HEK293T (cell line): ENCODE measurements at regions not wholly inside any gene's neighbourhood (a gene's known extent, or its start where the extent isn't known, plus 50 kb on each side); places are given as distances from the start of the nearest gene placed in this dataset.

ENCODE experiments used
- CTCF ChIA-PET: fragments of 350-600 bp; formaldehyde crosslinking; extraction: SDS; loops from one replicate; lab custom pipeline; 2021; ENCODE audit warnings: antibody characterized with exemption, inconsistent platforms; lab: Yijun Ruan, JAX
- POLR2A ChIA-PET: fragments of 350-600 bp; formaldehyde crosslinking; extraction: SDS; loops from one replicate; lab custom pipeline; 2020; ENCODE audit warnings: antibody characterized with exemption, inconsistent platforms; lab: Yijun Ruan, JAX
- DNase-seq: peaks from one replicate; pipeline ENCODE4 v3.0.0; 2012; ENCODE audit warnings: mixed read lengths; ENCODE audit errors: extremely low spot score
- ARNT ChIP-seq: fragments of 450-650 bp; IDR thresholded peaks from 2 replicates; pipeline ENCODE4 v1.6.1; 2017; ENCODE audit warnings: mild to moderate bottlenecking
- BHLHE40 ChIP-seq: fragments of 450-650 bp; IDR thresholded peaks from 2 replicates; pipeline ENCODE4 v1.6.1; 2016; ENCODE audit warnings: mild to moderate bottlenecking, moderate library complexity, borderline replicate concordance
- CTBP1 ChIP-seq: fragments of 450-650 bp; IDR thresholded peaks from 2 replicates; pipeline ENCODE4 v1.6.1; 2016; ENCODE audit warnings: borderline replicate concordance
- ELF4 ChIP-seq: fragments of 450-650 bp; IDR thresholded peaks from 2 replicates; pipeline ENCODE4 v1.6.1; 2017; ENCODE audit warnings: antibody characterized with exemption
- FOXA1 ChIP-seq: fragments of 450-650 bp; IDR thresholded peaks from 2 replicates; pipeline ENCODE4 v1.6.1; 2016; ENCODE audit warnings: mild to moderate bottlenecking
- FOXK2 ChIP-seq: fragments of 450-650 bp; IDR thresholded peaks from 2 replicates; pipeline ENCODE4 v1.6.1; 2016; ENCODE audit warnings: mild to moderate bottlenecking
- FOXM1 ChIP-seq: fragments of 450-650 bp; IDR thresholded peaks from 2 replicates; pipeline ENCODE4 v1.6.1; 2017; ENCODE audit warnings: mild to moderate bottlenecking, borderline replicate concordance
- HDGF ChIP-seq: fragments of 450-650 bp; IDR thresholded peaks from 2 replicates; pipeline ENCODE4 v1.6.1; 2017; ENCODE audit warnings: antibody characterized with exemption, borderline replicate concordance
- L3MBTL2 ChIP-seq: fragments of 450-650 bp; conservative IDR thresholded peaks from 2 replicates; pipeline ENCODE4 v1.6.1; 2016; ENCODE audit warnings: mild to moderate bottlenecking
- LEF1 ChIP-seq: fragments of 450-650 bp; IDR thresholded peaks from 2 replicates; pipeline ENCODE4 v1.6.1; 2017; ENCODE audit warnings: mild to moderate bottlenecking, borderline replicate concordance
- NFRKB ChIP-seq: fragments of 450-650 bp; IDR thresholded peaks from 2 replicates; pipeline ENCODE4 v1.6.1; 2016; ENCODE audit warnings: mild to moderate bottlenecking, moderate library complexity
- PKNOX1 ChIP-seq: fragments of 450-650 bp; IDR thresholded peaks from 2 replicates; pipeline ENCODE4 v1.6.1; 2016
- SP1 ChIP-seq: fragments of 450-650 bp; IDR thresholded peaks from 2 replicates; pipeline ENCODE4 v1.6.1; 2017
- SUZ12 ChIP-seq: fragments of 450-650 bp; IDR thresholded peaks from 2 replicates; pipeline ENCODE4 v1.6.1; 2016; ENCODE audit warnings: mild to moderate bottlenecking
- TARDBP ChIP-seq: fragments of 450-650 bp; IDR thresholded peaks from 2 replicates; pipeline ENCODE4 v1.6.1; 2016
- ZNF384 ChIP-seq: fragments of 450-650 bp; IDR thresholded peaks from 2 replicates; pipeline ENCODE4 v1.6.1; 2016

GRCh38 chr18:33517950-33518349 lies 60.1 kb upstream of the ASXL3 start:
- no peak for DNase-seq
- TF ChIP-seq PKNOX1 = no peak
- no peak for TF ChIP-seq TARDBP
- no peak for TF ChIP-seq LEF1
- TF ChIP-seq L3MBTL2 = no peak
- TF ChIP-seq SUZ12 = no peak
- no peak for TF ChIP-seq FOXA1
- TF ChIP-seq ELF4 = no peak
- TF ChIP-seq FOXK2 = no peak
- no peak for TF ChIP-seq SP1
- TF ChIP-seq BHLHE40 = no peak
- POLR2A ChIA-PET = no interaction called here
- CTCF ChIA-PET = no interaction called here

GRCh38 chr18:33513027-33513426 lies 65.0 kb upstream of the ASXL3 start:
- no peak for DNase-seq
- POLR2A ChIA-PET = no interaction called here
- CTCF ChIA-PET = no interaction called here
- TF ChIP-seq FOXK2 = no peak
- TF ChIP-seq HDGF = no peak
- no peak for TF ChIP-seq ARNT
- no peak for TF ChIP-seq FOXA1
- no peak for TF ChIP-seq PKNOX1
- TF ChIP-seq BHLHE40 = no peak
- no peak for TF ChIP-seq ZNF384

GRCh38 chr18:33507019-33507418 lies 66.5 kb upstream of the CCDC178 start:
- ChIA-PET POLR2A (no interaction called here), CTCF (interaction anchor here (0.9 kb wide), 1 partner anchor 305 kb away, joined by 3 read pairs; no protein-coding TSS in a partner anchor)
- no peak for DNase-seq
- TF ChIP-seq L3MBTL2 (no peak), FOXA1 (no peak), FOXM1 (no peak), SUZ12 (no peak), NFRKB (no peak), PKNOX1 (no peak), FOXK2 (no peak), BHLHE40 (no peak), LEF1 (no peak), TARDBP (no peak), ELF4 (no peak), ZNF384 (no peak), HDGF (no peak), SP1 (no peak), CTBP1 (no peak)

GRCh38 chr18:33505798-33506197 lies 65.3 kb upstream of the CCDC178 start:
- no peak for DNase-seq
- CTCF ChIA-PET = no interaction called here
- no peak for TF ChIP-seq TARDBP
- no peak for TF ChIP-seq FOXK2
- no peak for TF ChIP-seq ZNF384
- no peak for TF ChIP-seq ARNT
- no peak for TF ChIP-seq BHLHE40
- no peak for TF ChIP-seq LEF1
- no peak for TF ChIP-seq SP1
- TF ChIP-seq L3MBTL2 = no peak
- no peak for TF ChIP-seq NFRKB
- TF ChIP-seq PKNOX1 = no peak
- no peak for TF ChIP-seq FOXM1
- TF ChIP-seq CTBP1 = no peak
- no peak for TF ChIP-seq ELF4
- POLR2A ChIA-PET = no interaction called here

- TF ChIP-seq FOXM1 = no peak
- TF ChIP-seq ARNT = no peak
- TF ChIP-seq ZNF384 = no peak
- no peak for TF ChIP-seq SP1
- TF ChIP-seq CTBP1 = no peak
- TF ChIP-seq TARDBP = no peak
- no peak for TF ChIP-seq FOXA1
- TF ChIP-seq SUZ12 = no peak
- no peak for TF ChIP-seq HDGF
- no peak for TF ChIP-seq ELF4
- no peak for TF ChIP-seq PKNOX1
- TF ChIP-seq FOXK2 = no peak
- no peak for TF ChIP-seq LEF1
- no peak for TF ChIP-seq BHLHE40
- TF ChIP-seq L3MBTL2 = no peak
- no peak for TF ChIP-seq NFRKB
- POLR2A ChIA-PET = no interaction called here
- CTCF ChIA-PET = no interaction called here
- no peak for DNase-seq
These were observed 64.8 kb upstream of the CCDC178 start for GRCh38 chr18:33505297-33505696.
